Central memory CD8-positive, alpha-beta T cell (primary cell): ENCODE measurements at regions not wholly inside any gene's neighbourhood (a gene's known extent, or its start where the extent isn't known, plus 50 kb on each side); places are given as distances from the start of the nearest gene placed in this dataset.

Experiments used
- ATAC-seq: fragments of 150-1000 bp; cut with Tn5 transposase; replicated peaks from 2 replicates; pipeline ENCODE4 v1.10.0; 2022; ENCODE audit warnings: mild to moderate bottlenecking, moderate FRiP score, moderate number of reproducible peaks; ENCODE audit not compliant: poor library complexity, severe bottlenecking; ENCODE audit errors: extremely low read depth
- DNase-seq, 2 donors: peaks; one replicate each; pipeline ENCODE4 v3.0.0; 2021; ENCODE audit warnings: low spot score in 2 of 2
- H3K27ac Mint-ChIP-seq: one replicate; pipeline ENCODE4 v1.8.0; 2022; ENCODE audit warnings: low read depth, mild to moderate bottlenecking, moderate library complexity, mixed read lengths
- H3K27me3 Mint-ChIP-seq: one replicate; pipeline ENCODE4 v1.8.0; 2022; ENCODE audit warnings: mixed read lengths
- H3K36me3 Mint-ChIP-seq: one replicate; pipeline ENCODE4 v1.8.0; 2022; ENCODE audit warnings: mild to moderate bottlenecking, moderate library complexity, mixed read lengths; ENCODE audit not compliant: insufficient read depth
- H3K4me1 Mint-ChIP-seq: one replicate; pipeline ENCODE4 v1.8.0; 2022; ENCODE audit warnings: mixed read lengths
- H3K4me3 Mint-ChIP-seq: one replicate; pipeline ENCODE4 v1.8.0; 2022; ENCODE audit warnings: mild to moderate bottlenecking, moderate library complexity, mixed read lengths
- H3K9me3 Mint-ChIP-seq: one replicate; pipeline ENCODE4 v1.8.0; 2022; ENCODE audit warnings: mixed read lengths

DNA sequence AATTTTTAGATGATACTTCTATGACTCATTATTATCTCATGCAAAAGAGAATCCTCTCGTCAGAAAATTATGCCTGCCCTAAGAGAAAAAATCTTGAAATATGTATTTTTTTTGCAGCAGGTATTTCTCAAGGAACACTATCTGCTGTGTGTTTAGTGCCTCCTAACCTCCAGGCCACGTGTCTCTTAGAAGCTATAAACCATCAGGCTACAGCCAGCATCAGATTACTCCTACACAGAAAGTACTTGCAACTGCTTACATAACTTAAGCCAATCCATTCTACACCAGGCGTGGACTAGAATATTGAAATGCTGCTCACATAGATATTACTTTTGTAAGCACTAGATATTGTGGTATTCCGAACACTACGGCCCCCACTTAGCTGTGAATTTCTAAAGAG, 933.4 kb downstream of the PLA2G4A start:
- H3K27me3 Mint-ChIP-seq = no peaks in the 10 kb centered on the region
- DNase-seq (no peak), ATAC-seq (no peak)
- H3K4me3 Mint-ChIP-seq = no peak overlapping the region
- no peak overlapping the region for H3K27ac Mint-ChIP-seq
- H3K36me3 Mint-ChIP-seq = no peaks in the 10 kb centered on the region
- no peaks in the 10 kb centered on the region for H3K4me1 Mint-ChIP-seq
- H3K9me3 Mint-ChIP-seq = peaks cover 14% of the 10 kb centered on the region

DNA sequence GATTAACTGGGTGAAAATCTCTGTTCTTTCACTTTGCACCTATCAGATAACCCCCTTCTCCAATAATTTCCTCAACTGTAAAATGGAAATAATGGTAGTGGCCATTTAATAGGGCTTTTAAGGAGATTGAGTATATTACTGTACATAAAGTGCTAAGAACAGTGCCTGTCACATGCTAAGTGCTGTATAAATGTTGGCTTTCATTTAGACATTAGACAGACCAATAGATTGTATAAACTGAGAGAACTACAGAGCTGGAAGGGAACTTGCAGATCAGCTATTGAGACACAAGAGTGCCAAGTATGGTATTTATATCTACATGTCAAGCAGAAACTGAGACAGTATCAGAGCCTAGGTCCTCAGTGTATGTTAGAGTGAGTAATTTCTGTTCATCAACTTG, 934.7 kb downstream of the PLA2G4A start:
- no peak overlapping the region for H3K27ac Mint-ChIP-seq
- ATAC-seq = no peak
- H3K36me3 Mint-ChIP-seq = no peaks in the 10 kb centered on the region
- H3K9me3 Mint-ChIP-seq = peaks cover 25% of the 10 kb centered on the region
- H3K4me3 Mint-ChIP-seq = no peak overlapping the region
- H3K27me3 Mint-ChIP-seq = no peaks in the 10 kb centered on the region
- H3K4me1 Mint-ChIP-seq = no peaks in the 10 kb centered on the region
- no peak for DNase-seq

DNA sequence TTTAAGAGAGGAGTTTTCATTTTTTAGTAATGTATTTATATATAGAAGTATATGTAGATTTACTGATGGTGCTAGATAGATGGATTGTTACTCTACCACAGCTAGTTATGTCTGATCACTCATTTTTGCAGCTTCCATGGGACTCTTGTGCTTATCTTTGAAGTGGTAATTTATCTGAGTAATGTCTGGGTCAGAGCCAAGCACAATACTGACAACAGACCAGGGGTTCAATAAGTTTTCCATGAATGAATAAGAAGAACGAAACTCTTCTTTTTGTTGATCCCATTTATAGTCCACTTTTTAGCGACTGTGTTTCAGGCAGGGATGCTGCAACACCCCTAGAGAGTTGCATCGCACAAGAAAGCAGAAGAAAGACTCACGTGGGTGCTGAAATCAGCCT, 935.2 kb downstream of the PLA2G4A start:
- DNase-seq = no peak
- no peak overlapping the region for H3K27ac Mint-ChIP-seq

DNA sequence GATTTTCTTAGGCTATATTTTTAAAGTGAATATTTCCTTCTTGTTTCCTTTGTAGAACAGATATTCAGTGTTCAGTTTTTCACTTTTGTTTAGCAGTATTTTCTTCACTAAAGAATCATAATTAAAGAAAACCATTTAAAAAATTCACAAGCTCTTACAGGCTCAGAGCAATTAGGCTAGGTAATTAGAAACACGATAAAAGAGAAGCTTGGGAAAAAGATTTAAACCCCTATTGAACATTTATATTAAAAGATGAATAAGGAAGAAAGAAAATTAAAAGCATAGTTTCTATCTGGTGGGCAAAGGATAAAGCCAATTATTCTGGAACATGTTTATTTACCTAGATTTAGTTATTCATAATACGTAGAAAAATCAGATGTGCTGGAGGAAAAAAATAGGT, 942.6 kb downstream of the PLA2G4A start:
- ATAC-seq (no peak), DNase-seq (no peak)
- H3K27me3 Mint-ChIP-seq = no peaks in the 10 kb centered on the region
- H3K4me3 Mint-ChIP-seq = no peak overlapping the region
- no peak overlapping the region for H3K27ac Mint-ChIP-seq
- H3K4me1 Mint-ChIP-seq = no peaks in the 10 kb centered on the region
- no peaks in the 10 kb centered on the region for H3K36me3 Mint-ChIP-seq
- peaks cover 15% of the 10 kb centered on the region for H3K9me3 Mint-ChIP-seq

More for the DNA sequence above, 935.2 kb downstream of the PLA2G4A start:
- peaks cover 25% of the 10 kb centered on the region for H3K9me3 Mint-ChIP-seq
- H3K4me3 Mint-ChIP-seq = no peak overlapping the region
- no peaks in the 10 kb centered on the region for H3K4me1 Mint-ChIP-seq
- ATAC-seq = no peak
- no peaks in the 10 kb centered on the region for H3K36me3 Mint-ChIP-seq
- no peaks in the 10 kb centered on the region for H3K27me3 Mint-ChIP-seq

DNA sequence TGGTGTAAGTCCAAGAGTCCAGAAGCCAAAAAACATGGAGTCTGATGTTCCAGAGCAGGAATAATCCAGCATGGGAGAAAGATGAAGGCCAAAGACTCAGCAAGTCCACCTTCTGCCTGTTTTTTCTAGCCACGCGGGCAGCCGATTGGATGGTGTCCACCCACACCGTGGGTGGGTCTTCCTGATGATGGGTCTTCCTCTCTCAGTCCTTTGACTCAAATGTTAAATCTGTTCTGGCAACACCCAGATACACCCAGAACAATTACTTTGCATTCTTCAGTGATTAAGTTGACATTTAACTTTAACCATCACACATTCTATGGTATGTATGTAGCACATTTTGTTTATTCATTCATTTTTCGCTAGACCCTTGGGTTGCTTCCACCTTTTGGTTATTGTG, 944.4 kb downstream of the PLA2G4A start:
- ATAC-seq (no peak), DNase-seq (no peak)
- H3K27me3 Mint-ChIP-seq = no peaks in the 10 kb centered on the region
- H3K36me3 Mint-ChIP-seq = no peaks in the 10 kb centered on the region
- no peak overlapping the region for H3K4me3 Mint-ChIP-seq
- no peaks in the 10 kb centered on the region for H3K4me1 Mint-ChIP-seq
- H3K9me3 Mint-ChIP-seq = peaks cover under 1% of the 10 kb centered on the region
- H3K27ac Mint-ChIP-seq = no peak overlapping the region

DNA sequence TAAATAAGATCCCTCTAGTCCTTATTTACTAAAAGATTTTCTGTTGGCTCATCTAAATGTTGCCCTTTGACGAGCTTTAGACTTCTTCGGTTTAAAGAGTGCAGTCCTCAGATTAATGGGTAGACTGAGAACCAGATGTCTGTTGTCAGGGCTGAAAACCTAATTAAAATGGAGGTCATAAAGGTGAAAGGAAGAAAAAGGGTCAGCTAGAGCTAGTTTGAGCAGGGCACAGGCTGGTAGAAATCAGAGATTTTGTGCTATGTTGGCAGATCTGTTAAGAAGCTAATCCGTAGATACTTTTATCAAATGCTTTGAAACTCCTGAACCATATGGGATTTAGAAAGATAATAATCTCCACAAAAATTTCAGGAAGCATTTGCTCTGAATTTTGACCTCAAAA, 959.0 kb downstream of the PLA2G4A start:
- ATAC-seq (no peak), DNase-seq (no peak)
- no peaks in the 10 kb centered on the region for H3K4me1 Mint-ChIP-seq
- no peak overlapping the region for H3K27ac Mint-ChIP-seq
- H3K36me3 Mint-ChIP-seq = no peaks in the 10 kb centered on the region
- no peaks in the 10 kb centered on the region for H3K27me3 Mint-ChIP-seq
- H3K4me3 Mint-ChIP-seq = no peak overlapping the region
- H3K9me3 Mint-ChIP-seq = peaks cover 13% of the 10 kb centered on the region

DNA sequence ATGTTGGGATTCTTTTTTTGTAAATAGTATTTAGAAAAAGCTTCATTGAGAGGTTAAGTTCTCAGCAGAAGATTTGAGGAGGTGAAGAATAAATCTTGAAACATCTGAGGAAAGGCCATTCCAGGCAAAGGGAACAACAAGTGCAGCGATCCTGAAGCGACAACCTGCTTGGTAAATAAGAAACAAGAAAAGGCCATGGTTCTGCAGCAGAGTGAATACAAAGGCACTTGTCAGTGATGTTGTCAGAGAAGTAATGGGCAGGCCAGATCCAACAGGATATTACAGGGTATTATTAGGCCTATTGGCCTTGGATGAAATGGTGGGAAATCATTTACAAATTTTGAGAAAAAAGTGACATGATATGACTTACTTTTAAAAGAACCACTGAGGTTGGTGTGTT, 960.0 kb downstream of the PLA2G4A start:
- ATAC-seq (no peak), DNase-seq (no peak)
- Mint-ChIP-seq H3K9me3 (peaks cover 6% of the 10 kb centered on the region), H3K4me1 (no peaks in the 10 kb centered on the region), H3K4me3 (no peak overlapping the region), H3K27me3 (no peaks in the 10 kb centered on the region), H3K36me3 (no peaks in the 10 kb centered on the region), H3K27ac (no peak overlapping the region)

DNA sequence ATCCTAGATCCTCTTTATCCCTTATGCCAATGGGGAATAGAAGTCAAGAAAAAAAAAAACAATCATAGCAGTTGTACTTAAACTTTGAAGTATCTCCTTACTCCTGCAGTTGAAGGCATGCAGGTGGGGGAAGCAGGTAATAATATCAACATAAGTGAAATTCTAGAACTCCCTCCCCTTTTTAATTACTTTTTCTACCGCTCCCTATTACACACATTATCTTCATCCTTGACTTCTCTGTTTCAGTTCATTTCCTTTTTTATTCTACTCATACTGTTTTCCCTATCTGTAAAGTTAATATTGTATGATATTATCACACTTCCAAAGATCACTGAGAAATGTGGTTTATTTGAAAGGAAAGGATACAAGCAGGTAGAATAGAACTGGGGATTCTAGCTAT, 962.0 kb downstream of the PLA2G4A start:
- Mint-ChIP-seq H3K27ac (no peak overlapping the region), H3K9me3 (peaks cover 6% of the 10 kb centered on the region), H3K4me3 (no peak overlapping the region), H3K4me1 (no peaks in the 10 kb centered on the region), H3K27me3 (no peaks in the 10 kb centered on the region), H3K36me3 (no peaks in the 10 kb centered on the region)
- DNase-seq = no peak
- ATAC-seq = no peak

DNA sequence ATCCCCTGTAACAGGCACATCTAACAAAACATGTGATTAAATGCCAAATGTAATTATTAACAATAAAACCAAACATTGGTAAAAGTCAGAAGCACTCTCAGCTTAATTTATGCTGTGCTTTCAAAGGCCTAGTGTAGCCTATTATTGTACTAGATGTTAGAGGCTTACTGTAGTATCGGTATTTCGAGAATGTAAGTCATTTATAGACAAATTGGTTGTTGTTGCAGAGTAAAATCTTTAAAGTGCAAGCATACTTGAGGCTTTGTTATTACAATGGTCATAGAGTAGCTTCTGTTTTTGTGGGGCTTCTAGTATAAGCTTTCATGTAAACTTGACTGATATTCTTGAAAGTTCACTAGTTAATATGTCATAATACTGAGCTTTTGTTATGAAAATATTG, 965.8 kb downstream of the PLA2G4A start:
- H3K4me1 Mint-ChIP-seq = no peaks in the 10 kb centered on the region
- peaks cover 15% of the 10 kb centered on the region for H3K9me3 Mint-ChIP-seq
- H3K36me3 Mint-ChIP-seq = no peaks in the 10 kb centered on the region
- H3K27me3 Mint-ChIP-seq = no peaks in the 10 kb centered on the region
- no peak overlapping the region for H3K27ac Mint-ChIP-seq
- H3K4me3 Mint-ChIP-seq = no peak overlapping the region
- ATAC-seq (no peak), DNase-seq (no peak)

DNA sequence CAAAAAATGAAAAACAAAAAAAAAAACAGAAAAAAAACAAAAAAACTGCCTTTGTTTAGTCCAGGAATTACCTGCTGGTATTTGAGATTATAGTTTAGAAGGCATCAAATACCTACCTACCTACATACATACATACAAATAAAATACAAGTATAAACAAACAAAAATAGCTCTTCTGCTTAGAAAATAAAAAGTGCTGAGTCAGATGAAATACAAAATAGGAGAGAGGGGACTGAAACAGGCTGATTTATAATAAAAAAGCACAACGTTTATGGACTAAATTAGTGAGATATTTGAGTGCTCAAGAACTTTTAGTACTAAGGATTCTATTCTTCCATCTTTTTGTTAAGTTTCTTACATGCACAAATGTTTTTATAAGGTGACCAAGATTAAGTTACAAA, 980.8 kb downstream of the PLA2G4A start:
- Mint-ChIP-seq H3K9me3 (no peaks in the 10 kb centered on the region), H3K4me3 (no peak overlapping the region), H3K27ac (no peak overlapping the region), H3K27me3 (no peaks in the 10 kb centered on the region), H3K36me3 (peaks cover 1% of the 10 kb centered on the region), H3K4me1 (no peaks in the 10 kb centered on the region)
- ATAC-seq = no peak
- DNase-seq = no peak

DNA sequence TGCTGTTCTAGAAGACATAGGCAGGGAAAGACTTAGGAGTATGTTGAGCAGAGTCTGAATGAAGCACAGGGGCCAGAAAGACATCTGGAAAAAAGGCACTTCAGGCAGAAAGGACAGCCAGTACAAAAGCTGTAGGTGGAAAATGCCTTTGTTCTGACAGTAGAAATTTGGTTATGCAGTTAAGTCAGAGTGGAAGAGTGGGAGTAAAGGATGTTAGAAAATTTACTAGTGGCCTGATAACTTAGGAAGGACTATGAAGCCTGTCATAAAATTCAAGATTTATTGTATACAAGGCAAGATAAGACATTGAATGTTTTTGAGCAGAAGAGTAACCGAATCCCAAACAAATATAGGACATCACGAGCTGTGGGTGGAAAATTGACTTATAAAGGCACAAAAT, 987.9 kb downstream of the PLA2G4A start:
- no peak for ATAC-seq
- no peak for DNase-seq
- H3K4me3 Mint-ChIP-seq = no peak overlapping the region
- H3K27ac Mint-ChIP-seq = no peak overlapping the region
- no peaks in the 10 kb centered on the region for H3K36me3 Mint-ChIP-seq
- peaks cover 20% of the 10 kb centered on the region for H3K9me3 Mint-ChIP-seq
- H3K4me1 Mint-ChIP-seq = no peaks in the 10 kb centered on the region
- H3K27me3 Mint-ChIP-seq = no peaks in the 10 kb centered on the region

DNA sequence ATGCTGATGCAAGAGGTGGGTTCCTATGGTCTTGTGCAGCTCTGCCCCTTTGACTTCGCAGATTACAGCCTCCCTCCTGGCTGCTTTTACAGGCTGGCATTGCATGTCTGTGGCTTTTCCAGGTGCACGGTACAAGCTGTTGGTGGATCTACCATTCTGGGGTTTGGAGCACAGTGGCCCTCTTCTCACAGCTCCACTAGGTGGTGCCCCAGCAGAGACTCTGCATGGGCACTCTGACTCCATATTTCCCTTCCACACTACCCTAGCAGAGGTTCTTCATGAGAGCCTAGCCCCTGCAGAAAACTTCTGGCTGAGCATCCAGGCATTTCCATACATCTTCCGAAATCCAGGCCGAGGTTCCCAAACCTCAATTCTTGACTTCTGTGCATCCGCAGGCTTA, 989.0 kb downstream of the PLA2G4A start:
- peaks cover 25% of the 10 kb centered on the region for H3K9me3 Mint-ChIP-seq
- ATAC-seq (no peak), DNase-seq (no peak)
- no peaks in the 10 kb centered on the region for H3K27me3 Mint-ChIP-seq
- H3K27ac Mint-ChIP-seq = no peak overlapping the region
- no peaks in the 10 kb centered on the region for H3K36me3 Mint-ChIP-seq
- H3K4me3 Mint-ChIP-seq = no peak overlapping the region
- H3K4me1 Mint-ChIP-seq = no peaks in the 10 kb centered on the region

DNA sequence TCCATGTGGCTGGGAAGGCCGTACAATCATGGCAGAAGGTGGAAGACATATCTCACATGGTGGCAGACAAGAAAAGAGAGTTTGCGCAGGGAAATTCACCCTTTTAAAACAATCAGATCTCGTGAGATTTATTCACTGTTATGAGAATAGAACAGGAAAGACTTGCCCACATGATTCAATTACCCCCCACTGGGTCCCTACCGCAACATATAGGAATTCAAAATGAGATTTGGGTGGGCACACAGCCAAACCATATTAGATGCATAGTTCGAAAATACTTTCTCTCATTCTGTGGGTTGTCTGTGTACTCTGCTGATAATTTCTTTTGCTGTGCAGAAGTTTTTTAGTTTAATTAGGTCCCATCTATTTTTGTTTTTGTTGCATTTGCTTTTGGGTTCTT, 990.3 kb downstream of the PLA2G4A start:
- DNase-seq (no peak), ATAC-seq (no peak)
- no peak overlapping the region for H3K4me3 Mint-ChIP-seq
- no peaks in the 10 kb centered on the region for H3K4me1 Mint-ChIP-seq
- H3K27ac Mint-ChIP-seq = no peak overlapping the region
- H3K36me3 Mint-ChIP-seq = no peaks in the 10 kb centered on the region
- peaks cover 25% of the 10 kb centered on the region for H3K9me3 Mint-ChIP-seq
- H3K27me3 Mint-ChIP-seq = no peaks in the 10 kb centered on the region

DNA sequence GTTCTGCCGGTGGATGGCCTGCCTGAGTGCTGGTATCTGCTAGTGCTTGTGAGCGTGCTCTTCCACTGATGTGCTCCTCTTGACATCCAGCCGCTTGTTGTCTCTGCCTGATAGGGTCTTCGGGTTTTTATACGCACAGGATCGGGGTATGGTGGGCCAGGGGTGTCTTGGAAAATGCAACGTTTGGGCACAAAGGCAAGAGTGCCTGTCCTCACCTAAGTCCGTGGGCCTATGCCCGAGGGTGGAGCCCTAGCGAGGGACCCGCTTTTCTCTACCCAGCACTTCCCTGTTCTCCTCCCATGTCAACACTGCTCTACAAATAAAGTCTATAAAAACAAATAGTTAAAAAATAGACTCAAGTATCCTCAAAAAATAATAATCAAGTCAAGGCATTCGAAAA, 1007.8 kb downstream of the PLA2G4A start:
- ATAC-seq = no peak
- Mint-ChIP-seq H3K27ac (no peak overlapping the region), H3K4me3 (no peak overlapping the region), H3K36me3 (no peaks in the 10 kb centered on the region), H3K27me3 (no peaks in the 10 kb centered on the region), H3K9me3 (peaks cover 10% of the 10 kb centered on the region), H3K4me1 (no peaks in the 10 kb centered on the region)
- DNase-seq = no peak
